ENCODE measurements at regions not wholly inside any gene's neighbourhood (a gene's known extent, or its start where the extent isn't known, plus 50 kb on each side); places are given as distances from the start of the nearest gene placed in this dataset.

DNA sequence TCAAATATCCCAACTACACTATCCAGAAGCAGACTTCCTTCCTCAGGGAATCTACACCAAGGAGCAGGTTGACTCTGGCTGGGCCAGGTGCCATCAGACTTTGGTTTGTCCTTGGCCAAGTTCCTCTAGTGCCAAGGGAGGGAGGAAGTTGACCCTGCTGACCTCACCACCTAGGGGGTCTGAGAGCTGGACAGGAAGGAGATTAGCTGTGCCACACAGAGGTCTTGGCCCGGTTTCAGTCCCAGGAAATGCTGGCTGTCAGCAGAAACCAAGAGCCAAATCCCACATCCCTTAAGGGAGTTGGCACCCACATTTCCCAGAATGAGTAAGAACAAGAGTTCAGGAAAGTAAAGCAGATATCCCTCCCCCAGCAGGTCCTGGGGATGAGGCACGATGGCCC lies 178.2 kb downstream of the SALL1 start:
- TF ChIP-seq, protein P1, sequence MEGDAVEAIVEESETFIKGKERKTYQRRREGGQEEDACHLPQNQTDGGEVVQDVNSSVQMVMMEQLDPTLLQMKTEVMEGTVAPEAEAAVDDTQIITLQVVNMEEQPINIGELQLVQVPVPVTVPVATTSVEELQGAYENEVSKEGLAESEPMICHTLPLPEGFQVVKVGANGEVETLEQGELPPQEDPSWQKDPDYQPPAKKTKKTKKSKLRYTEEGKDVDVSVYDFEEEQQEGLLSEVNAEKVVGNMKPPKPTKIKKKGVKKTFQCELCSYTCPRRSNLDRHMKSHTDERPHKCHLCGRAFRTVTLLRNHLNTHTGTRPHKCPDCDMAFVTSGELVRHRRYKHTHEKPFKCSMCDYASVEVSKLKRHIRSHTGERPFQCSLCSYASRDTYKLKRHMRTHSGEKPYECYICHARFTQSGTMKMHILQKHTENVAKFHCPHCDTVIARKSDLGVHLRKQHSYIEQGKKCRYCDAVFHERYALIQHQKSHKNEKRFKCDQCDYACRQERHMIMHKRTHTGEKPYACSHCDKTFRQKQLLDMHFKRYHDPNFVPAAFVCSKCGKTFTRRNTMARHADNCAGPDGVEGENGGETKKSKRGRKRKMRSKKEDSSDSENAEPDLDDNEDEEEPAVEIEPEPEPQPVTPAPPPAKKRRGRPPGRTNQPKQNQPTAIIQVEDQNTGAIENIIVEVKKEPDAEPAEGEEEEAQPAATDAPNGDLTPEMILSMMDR (IDR thresholded peaks at IDR 0.05) = no peak
- TF ChIP-seq POLR2A (IDR thresholded peaks at IDR 0.05) (no peak), POLR2AphosphoS5 (IDR thresholded peaks at IDR 0.05; ENCODE audit: insufficient read depth in 1 of 2, low read depth in 1 of 2) (no peak)
- DNase-seq (ENCODE audit: extremely low spot score in 2 of 2) = no peak
- H3K9me3 ChIP-seq = no peaks in the 10 kb centered on the region
- intact Hi-C loops (cut with DNase I) = no loop called here
- no peak overlapping the region for H3K27ac ChIP-seq
- no peaks in the 10 kb centered on the region for H3K27me3 ChIP-seq
- H3K4me3 ChIP-seq = no peak overlapping the region
- H3K4me1 ChIP-seq = no peaks in the 10 kb centered on the region
- no peaks in the 10 kb centered on the region for H3K36me3 ChIP-seq

DNA sequence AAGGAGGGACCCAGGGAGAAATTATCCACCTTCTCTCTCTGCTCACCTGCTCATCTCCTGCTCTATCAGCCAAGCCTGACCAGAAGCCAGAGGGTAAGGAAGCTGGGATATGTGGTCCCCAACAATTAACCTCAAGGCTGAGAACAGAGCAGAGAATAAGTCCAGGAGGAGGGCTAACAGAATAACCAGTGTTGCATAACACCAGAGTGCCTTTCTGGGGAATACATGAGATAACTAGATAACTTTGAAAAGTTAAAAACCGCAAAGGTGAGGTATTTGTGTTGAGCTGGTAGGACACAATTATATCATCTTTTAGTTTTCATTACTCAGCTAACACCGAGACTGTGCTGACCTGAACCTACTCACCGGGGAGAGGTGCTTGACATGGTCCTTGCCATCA lies 180.8 kb downstream of the SALL1 start:
- intact Hi-C loops (cut with DNase I) = no loop called here
- Histone ChIP-seq H3K27ac (no peak overlapping the region), H3K4me3 (no peak overlapping the region), H3K27me3 (no peaks in the 10 kb centered on the region), H3K4me1 (no peaks in the 10 kb centered on the region), H3K36me3 (no peaks in the 10 kb centered on the region), H3K9me3 (no peaks in the 10 kb centered on the region)
- TF ChIP-seq, protein P1 (IDR thresholded peaks at IDR 0.05) = no peak
- TF ChIP-seq POLR2AphosphoS5 (IDR thresholded peaks at IDR 0.05; ENCODE audit: insufficient read depth in 1 of 2, low read depth in 1 of 2) (no peak), POLR2A (IDR thresholded peaks at IDR 0.05) (no peak)
- DNase-seq (ENCODE audit: extremely low spot score in 2 of 2) = no peak

DNA sequence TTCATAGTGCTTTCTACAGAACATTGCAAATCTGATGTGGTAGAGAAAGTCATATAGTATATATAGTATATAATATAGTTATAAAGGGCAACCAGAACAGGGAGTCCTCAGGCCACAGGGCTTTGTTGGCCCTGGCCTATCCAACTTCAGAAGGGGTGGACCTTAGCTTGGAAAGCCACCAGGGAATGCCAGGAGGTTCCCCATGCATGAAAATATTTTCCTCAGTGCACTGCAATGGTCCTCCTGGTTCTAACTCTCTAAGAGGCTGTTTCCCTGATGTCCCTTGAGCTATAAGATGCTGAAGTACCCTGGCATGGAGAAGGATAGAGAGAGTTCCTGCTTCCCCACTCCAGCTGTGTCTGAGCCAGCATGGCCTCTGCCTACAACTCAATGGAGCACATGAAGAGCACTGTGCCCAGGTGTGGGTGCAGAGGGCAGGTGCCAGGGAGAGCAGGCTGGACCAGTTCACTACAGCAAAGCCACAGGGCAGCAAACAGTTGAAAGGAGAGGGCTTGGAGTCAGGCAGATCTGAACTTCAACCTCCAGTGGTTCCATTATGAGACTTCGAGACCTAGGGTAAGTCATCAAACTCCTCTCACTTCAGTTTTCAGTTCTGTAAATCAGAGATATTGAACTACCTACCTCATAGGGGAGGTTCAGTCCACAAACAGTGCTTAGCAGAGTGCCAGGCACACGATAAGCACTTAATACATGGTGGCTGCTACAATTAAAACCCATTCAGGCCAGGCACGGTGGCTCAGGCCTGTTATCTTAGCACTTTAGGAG lies 183.1 kb downstream of the SALL1 start:
- DNase-seq (ENCODE audit: extremely low spot score in 2 of 2) = no peak
- H3K9me3 ChIP-seq = no peaks in the 10 kb centered on the region
- no peaks in the 10 kb centered on the region for H3K4me1 ChIP-seq
- no peak overlapping the region for H3K4me3 ChIP-seq
- no peak overlapping the region for H3K27ac ChIP-seq
- TF ChIP-seq POLR2AphosphoS5 (IDR thresholded peaks at IDR 0.05; ENCODE audit: insufficient read depth in 1 of 2, low read depth in 1 of 2) (no peak), POLR2A (IDR thresholded peaks at IDR 0.05) (no peak)
- intact Hi-C loops (cut with DNase I) = no loop called here
- no peaks in the 10 kb centered on the region for H3K27me3 ChIP-seq
- H3K36me3 ChIP-seq = no peaks in the 10 kb centered on the region

DNA sequence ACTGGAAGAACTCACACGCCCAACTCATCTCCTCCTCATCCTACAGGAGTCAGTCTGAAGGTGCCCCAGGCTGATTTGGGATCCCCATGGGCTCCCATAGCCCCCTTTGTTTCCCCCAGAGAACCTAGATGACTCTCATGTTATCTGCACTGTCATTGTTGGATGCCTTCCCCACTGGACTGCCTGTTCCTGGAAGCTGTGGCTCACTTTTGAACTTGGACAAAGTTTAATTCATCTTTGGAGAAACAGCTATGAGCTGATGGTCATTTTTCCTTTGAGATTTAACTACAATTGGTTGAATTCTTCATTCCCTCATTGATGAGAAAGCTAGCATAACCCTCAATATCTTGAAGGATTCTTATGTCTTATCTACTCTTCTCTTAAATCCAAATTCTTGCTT lies 186.6 kb downstream of the SALL1 start:
- intact Hi-C loops (cut with DNase I) = no loop called here

DNA sequence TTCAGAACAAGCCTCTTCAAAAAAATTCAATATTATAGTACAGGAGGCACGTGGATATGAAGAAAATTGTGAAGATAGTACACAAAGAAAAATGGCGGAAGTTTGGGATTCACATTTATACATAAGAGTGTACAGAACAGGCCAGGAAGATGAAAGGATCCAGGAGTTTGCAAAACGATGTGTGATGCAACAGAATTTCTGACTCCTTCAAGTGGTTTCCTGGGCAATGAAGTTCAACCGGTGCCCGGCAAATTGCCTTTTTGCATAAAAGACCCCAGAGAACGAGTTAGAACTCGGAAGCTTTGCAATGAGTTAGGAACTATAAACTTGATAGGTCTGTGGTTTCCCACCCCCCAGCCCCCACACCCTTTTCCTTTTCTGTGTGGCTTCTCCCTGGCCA lies 189.1 kb downstream of the SALL1 start:
- intact Hi-C loops (cut with DNase I) = no loop called here
- Histone ChIP-seq H3K27ac (no peak overlapping the region), H3K9me3 (no peaks in the 10 kb centered on the region), H3K4me3 (no peak overlapping the region), H3K27me3 (no peaks in the 10 kb centered on the region), H3K4me1 (no peaks in the 10 kb centered on the region), H3K36me3 (no peaks in the 10 kb centered on the region)
- DNase-seq (ENCODE audit: extremely low spot score in 2 of 2) = no peak
- TF ChIP-seq, protein P1 (IDR thresholded peaks at IDR 0.05) = no peak
- TF ChIP-seq POLR2AphosphoS5 (IDR thresholded peaks at IDR 0.05; ENCODE audit: insufficient read depth in 1 of 2, low read depth in 1 of 2) (no peak), POLR2A (IDR thresholded peaks at IDR 0.05) (no peak)

More for the DNA sequence above, 186.6 kb downstream of the SALL1 start:
- Histone ChIP-seq H3K9me3 (no peaks in the 10 kb centered on the region), H3K27me3 (no peaks in the 10 kb centered on the region), H3K36me3 (no peaks in the 10 kb centered on the region), H3K4me1 (no peaks in the 10 kb centered on the region), H3K4me3 (no peak overlapping the region), H3K27ac (no peak overlapping the region)
- TF ChIP-seq, protein P1 (IDR thresholded peaks at IDR 0.05) = no peak
- no peak for TF ChIP-seq POLR2A (IDR thresholded peaks at IDR 0.05)
- no peak for DNase-seq (ENCODE audit: extremely low spot score in 2 of 2)
